ENCODE measurements at regions not wholly inside any gene's neighbourhood (a gene's known extent, or its start where the extent isn't known, plus 50 kb on each side); places are given as distances from the start of the nearest gene placed in this dataset.

- TF ChIP-seq CTCF (conservative IDR thresholded peaks at IDR 0.05) (no peak), ZFX (IDR thresholded peaks at IDR 0.05) (no peak)
These were observed 69.2 kb upstream of the PRR5 start for GRCh38 chr22:44632541-44633396.
